ENCODE measurements at regions not wholly inside any gene's neighbourhood (a gene's known extent, or its start where the extent isn't known, plus 50 kb on each side); places are given as distances from the start of the nearest gene placed in this dataset.

DNA sequence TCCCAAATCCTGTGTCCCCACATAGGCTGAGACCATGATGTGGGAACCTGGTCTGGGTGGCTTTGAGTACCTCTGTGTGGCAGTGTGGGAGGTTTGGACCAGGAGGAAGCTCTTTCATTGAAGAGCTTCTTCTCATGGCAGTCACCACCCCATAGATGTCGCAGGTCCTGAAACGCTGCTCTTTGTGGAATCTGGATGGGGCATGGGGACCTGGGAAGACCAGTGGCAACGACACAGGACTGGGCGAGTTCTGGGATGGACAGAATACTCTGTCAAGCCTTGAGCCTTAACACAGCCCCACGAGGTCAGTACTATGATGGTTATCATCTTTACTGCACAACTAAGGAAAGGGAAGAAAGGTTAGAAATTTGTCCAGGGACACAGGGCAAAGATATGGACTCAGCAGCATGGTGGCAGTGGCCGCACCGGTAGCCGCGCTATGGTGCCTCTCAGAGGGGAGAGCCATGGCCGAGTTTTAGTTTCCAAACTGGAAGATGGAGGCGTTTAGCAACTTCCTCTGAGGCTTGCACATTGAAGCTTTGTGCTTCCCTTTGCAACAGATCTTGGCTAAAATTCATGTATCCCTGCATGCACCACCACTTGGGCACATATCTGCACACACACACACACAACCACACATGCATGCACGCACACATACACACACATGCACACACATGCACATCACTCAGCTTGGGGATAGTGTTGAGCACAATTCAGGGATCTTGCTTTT lies 117.7 kb upstream of the C1orf174 start:
- Histone ChIP-seq H3K4me1 (no peaks in the 10 kb centered on the region), H3K27ac (replicated peaks) (no peak overlapping the region), H3K36me3 (no peaks in the 10 kb centered on the region), H3K4me3 (no peak overlapping the region), H3K27me3 (ENCODE audit: low read depth) (peaks cover 41% of the 10 kb centered on the region), H3K9me3 (replicated peaks) (no peaks in the 10 kb centered on the region)
- TF ChIP-seq, protein P1, sequence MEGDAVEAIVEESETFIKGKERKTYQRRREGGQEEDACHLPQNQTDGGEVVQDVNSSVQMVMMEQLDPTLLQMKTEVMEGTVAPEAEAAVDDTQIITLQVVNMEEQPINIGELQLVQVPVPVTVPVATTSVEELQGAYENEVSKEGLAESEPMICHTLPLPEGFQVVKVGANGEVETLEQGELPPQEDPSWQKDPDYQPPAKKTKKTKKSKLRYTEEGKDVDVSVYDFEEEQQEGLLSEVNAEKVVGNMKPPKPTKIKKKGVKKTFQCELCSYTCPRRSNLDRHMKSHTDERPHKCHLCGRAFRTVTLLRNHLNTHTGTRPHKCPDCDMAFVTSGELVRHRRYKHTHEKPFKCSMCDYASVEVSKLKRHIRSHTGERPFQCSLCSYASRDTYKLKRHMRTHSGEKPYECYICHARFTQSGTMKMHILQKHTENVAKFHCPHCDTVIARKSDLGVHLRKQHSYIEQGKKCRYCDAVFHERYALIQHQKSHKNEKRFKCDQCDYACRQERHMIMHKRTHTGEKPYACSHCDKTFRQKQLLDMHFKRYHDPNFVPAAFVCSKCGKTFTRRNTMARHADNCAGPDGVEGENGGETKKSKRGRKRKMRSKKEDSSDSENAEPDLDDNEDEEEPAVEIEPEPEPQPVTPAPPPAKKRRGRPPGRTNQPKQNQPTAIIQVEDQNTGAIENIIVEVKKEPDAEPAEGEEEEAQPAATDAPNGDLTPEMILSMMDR (IDR thresholded peaks at IDR 0.05; ENCODE audit: borderline replicate concordance), result no peak
- DNase-seq, result no peak
- intact Hi-C loops (cut with micrococcal nuclease), result no loop called here

DNA sequence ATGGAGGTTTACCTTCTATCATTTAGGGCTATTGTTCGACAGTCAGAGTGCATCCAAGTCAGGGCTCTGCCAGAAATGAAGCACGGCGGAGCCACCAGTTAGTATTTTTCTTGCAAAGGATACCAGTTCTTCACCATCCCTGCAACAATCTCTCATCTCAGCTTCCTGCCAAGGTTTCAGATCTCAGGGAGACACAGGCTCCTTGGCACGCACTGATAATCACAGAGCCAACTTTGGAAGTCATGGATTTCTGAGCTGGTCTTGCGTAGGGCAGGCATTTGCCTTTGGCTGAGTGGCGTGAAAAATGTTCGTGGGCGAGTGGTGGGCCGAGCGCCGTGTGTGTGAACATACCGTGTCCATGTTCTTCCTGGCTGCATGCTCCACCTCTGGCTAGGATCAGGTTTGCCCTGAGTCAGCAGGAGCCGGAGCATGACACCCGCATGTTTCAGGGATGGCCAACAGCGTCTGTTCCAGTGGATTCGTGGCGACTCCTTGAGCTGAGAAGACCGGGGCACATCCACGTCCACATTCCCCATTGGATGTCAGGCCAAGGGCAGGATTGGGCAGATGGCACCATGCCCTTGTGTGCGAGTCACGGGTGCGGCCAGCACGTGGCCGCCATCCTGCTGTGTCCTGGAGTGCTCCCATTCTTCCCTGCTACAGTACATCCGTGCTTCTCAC lies 118.5 kb upstream of the C1orf174 start:
- no peak for DNase-seq
- Histone ChIP-seq H3K27ac (replicated peaks) (no peak overlapping the region), H3K36me3 (no peaks in the 10 kb centered on the region), H3K4me3 (no peak overlapping the region), H3K9me3 (replicated peaks) (no peaks in the 10 kb centered on the region), H3K27me3 (ENCODE audit: low read depth) (peaks cover 49% of the 10 kb centered on the region), H3K4me1 (no peaks in the 10 kb centered on the region)
- intact Hi-C loops (cut with micrococcal nuclease), result no loop called here
- TF ChIP-seq, protein P1 (IDR thresholded peaks at IDR 0.05; ENCODE audit: borderline replicate concordance), result no peak

DNA sequence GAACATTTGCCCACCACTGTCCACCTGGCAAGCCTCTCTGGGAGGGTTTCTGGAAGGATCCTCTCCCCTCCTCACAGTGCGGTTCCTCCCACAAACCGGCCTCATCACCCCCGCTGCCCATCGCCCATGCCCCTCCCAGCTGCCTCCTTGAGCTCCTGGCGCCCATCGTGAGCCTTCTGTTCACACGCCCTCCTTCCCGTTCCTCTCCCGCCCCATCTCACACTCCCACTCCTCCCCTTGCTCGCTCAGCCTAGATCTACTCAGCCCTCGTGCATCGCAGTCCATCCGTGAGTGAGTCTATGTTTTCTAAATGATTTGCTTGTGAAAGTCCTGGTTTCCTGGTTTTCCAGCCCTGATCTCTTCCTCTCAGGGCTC lies 119.1 kb upstream of the C1orf174 start:
- H3K27ac ChIP-seq (replicated peaks), result no peak overlapping the region
- no peak for DNase-seq
- H3K9me3 ChIP-seq (replicated peaks), result no peaks in the 10 kb centered on the region
- no peaks in the 10 kb centered on the region for H3K36me3 ChIP-seq
- TF ChIP-seq, protein P1 (IDR thresholded peaks at IDR 0.05; ENCODE audit: borderline replicate concordance), result no peak
- intact Hi-C loops (cut with micrococcal nuclease), result no loop called here
- peaks cover 54% of the 10 kb centered on the region for H3K27me3 ChIP-seq (ENCODE audit: low read depth)
- H3K4me1 ChIP-seq, result no peaks in the 10 kb centered on the region
- no peak overlapping the region for H3K4me3 ChIP-seq

DNA sequence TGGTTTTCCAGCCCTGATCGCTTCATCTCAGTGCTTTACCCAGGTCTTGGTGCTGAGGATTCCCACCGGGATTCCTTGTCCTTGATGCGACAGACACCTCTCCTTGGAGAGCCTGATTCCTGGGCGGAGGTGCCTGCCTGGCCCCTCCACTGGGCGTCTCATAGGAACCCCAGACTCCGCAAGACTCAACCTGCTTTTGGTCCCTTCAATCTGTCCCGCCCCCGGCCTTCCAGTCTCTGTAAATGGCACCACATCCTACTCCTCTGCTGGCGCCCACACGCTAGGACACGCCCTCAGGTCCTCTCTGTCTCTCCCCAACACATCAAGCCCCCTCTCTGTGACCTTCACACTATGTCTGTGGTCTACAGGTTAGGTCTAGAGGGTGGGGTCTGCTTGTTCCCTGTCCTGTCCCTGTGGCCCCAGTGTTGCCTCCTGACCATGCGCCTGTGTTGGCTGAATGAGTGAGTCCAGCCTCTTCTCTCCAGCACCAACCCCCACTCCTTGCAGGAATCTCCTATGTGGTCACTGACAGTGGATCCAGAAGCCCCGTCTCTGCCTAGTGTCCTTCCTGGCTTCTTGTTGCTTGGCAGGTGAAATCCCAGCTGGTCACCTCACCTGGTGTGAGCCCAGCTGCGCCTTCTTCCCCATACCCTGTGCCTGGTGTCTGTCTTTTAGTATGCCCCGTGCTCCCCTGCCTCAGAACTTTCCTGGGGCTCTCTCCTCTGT lies 119.7 kb upstream of the C1orf174 start:
- Histone ChIP-seq H3K27me3 (ENCODE audit: low read depth) (peaks cover 60% of the 10 kb centered on the region), H3K4me1 (no peaks in the 10 kb centered on the region), H3K9me3 (replicated peaks) (no peaks in the 10 kb centered on the region), H3K27ac (replicated peaks) (no peak overlapping the region), H3K36me3 (no peaks in the 10 kb centered on the region), H3K4me3 (no peak overlapping the region)
- intact Hi-C loops (cut with micrococcal nuclease), result no loop called here
- DNase-seq, result no peak
- TF ChIP-seq, protein P1 (IDR thresholded peaks at IDR 0.05; ENCODE audit: borderline replicate concordance), result no peak

DNA sequence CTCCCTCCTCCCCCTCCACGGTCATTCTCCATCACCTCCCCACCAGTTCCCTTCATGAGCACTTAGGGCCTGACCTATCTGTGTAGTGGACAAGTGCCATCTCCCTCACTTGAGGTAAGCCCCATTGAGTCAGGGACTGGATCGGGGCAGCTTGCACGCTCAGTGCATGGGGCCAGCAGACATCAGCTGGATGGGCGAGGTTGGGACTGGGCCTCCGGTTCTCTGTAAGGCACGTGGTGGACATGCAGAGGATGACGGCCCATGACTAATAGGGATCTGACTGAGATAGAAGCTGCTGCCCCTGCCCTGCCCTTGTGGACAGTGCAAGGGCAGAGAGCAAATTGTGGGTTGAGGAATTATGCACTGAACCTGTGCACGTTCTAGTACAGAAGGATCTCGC lies 120.4 kb upstream of the C1orf174 start:
- H3K27ac ChIP-seq (replicated peaks), result no peak overlapping the region
- H3K4me1 ChIP-seq, result no peaks in the 10 kb centered on the region
- DNase-seq, result no peak
- TF ChIP-seq, protein P1 (IDR thresholded peaks at IDR 0.05; ENCODE audit: borderline replicate concordance), result no peak
- no peak overlapping the region for H3K4me3 ChIP-seq
- H3K36me3 ChIP-seq, result no peaks in the 10 kb centered on the region
- peaks cover 61% of the 10 kb centered on the region for H3K27me3 ChIP-seq (ENCODE audit: low read depth)
- no peaks in the 10 kb centered on the region for H3K9me3 ChIP-seq (replicated peaks)
- intact Hi-C loops (cut with micrococcal nuclease), result no loop called here

Measured in left ventricle myocardium inferior (tissue), 1 donor.